ENCODE measurements at regions not wholly inside any gene's neighbourhood (a gene's known extent, or its start where the extent isn't known, plus 50 kb on each side); places are given as distances from the start of the nearest gene placed in this dataset.

- no peak for TF ChIP-seq POLR2G (IDR thresholded peaks at IDR 0.05; ENCODE audit: low read depth, low read length)
These were observed 163.6 kb upstream of the IRX2 start (continued) for GRCh38 chr5:2914981-2915484.

DNA sequence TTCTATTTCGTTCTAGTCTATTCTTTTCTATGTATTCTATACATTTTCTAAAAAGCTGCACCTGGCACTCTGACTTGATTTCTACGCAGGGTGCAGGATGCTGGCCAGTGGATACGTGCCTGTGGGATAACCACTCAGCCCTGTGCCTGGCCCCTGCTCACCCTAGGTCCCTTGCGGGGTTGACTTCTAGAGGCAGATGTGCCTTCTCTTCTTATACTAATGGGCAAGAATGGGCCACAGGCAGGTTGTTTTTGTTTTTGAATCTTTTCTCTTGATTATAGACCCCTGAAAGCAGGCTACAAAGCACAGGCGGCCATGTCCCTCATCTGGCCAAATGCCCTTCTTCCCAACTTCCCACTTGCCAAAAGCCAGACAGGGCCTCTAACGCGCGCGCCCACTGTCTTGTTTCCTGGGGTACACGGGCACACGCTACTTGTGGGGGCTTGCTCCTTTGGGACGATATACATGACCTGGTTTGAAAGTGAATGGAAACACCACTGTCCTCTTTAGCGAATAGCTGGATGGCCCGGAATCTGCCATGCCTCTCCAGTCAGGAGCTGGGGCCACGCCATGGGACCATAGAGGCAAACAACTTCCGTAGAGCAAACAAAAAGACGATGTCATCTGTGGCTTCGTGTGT lies 162.7 kb upstream of the IRX2 start:
- WGBS (ENCODE audit: insufficient coverage, low coverage, missing lambda C conversion rate) = under 1% methylated on average over 18 of the region's 18 CpGs
- FAIRE-seq (no peak), DNase-seq (ENCODE audit: extremely low read depth in 1 of 4, low spot score in 3 of 4) (no peak), ATAC-seq (no peak)
- intact Hi-C loops (cut with micrococcal nuclease) = no loop called here
- ChIA-PET POLR2A (no interaction called here), CTCF (ENCODE audit: low intra/inter-chr PET ratio) (no interaction called here)
- H4K20me1 ChIP-seq (replicated peaks; ENCODE audit: control insufficient read depth, insufficient read depth, low read length) = no peaks in the 10 kb centered on the region
- no peak overlapping the region for H3K27ac ChIP-seq (ENCODE audit: extremely low read depth, low read depth, low read length)
- no peaks in the 10 kb centered on the region for H3K36me3 ChIP-seq (ENCODE audit: control insufficient read depth, insufficient read depth, low read length)
- in situ Hi-C loops (cut with MboI) = no loop called here
- H3K9me1 ChIP-seq (ENCODE audit: control insufficient read depth, insufficient read depth, low read length) = no peaks in the 10 kb centered on the region
- no peak overlapping the region for H2AFZ ChIP-seq (ENCODE audit: low read depth, low read length)
- no TSS peak for BruUV-seq (replicated peaks)
- H3K79me2 ChIP-seq (ENCODE audit: control insufficient read depth, insufficient read depth, low read length) = no peaks in the 10 kb centered on the region
- no peaks in the 10 kb centered on the region; a peak in 1 of 5 replicates for H3K4me1 ChIP-seq (replicated peaks in 1 of 2; ENCODE audit: control insufficient read depth in 2 of 2, insufficient read depth in 2 of 2, low read length in 2 of 2)
- H3K4me2 ChIP-seq (ENCODE audit: insufficient read depth, low read length) = no peak overlapping the region
- H3K4me3 ChIP-seq = no peak overlapping the region
- H3K27me3 ChIP-seq (ENCODE audit: control insufficient read depth in 2 of 2, insufficient read depth in 2 of 2, low read length in 2 of 2) = peaks cover 0 to 11% of the 10 kb centered on the region in 2 experiments; a peak in 3 of 5 replicates
- TF ChIP-seq MYBL2 (IDR thresholded peaks at IDR 0.05; ENCODE audit: low read depth) (no peak), MYBL2 (CRISPR knock-in tag; IDR thresholded peaks at IDR 0.05; ENCODE audit: borderline replicate concordance) (no peak), HNRNPK (IDR thresholded peaks at IDR 0.05; ENCODE audit: low read depth, low read length, poor library complexity, severe bottlenecking) (no peak)
- no peak overlapping the region for H3K9ac ChIP-seq (ENCODE audit: insufficient read depth in 1 of 2, low read depth in 2 of 2, low read length in 2 of 2)
- H3K9me3 ChIP-seq (replicated peaks; ENCODE audit: control insufficient read depth, insufficient read depth, low read depth, low read length) = no peaks in the 10 kb centered on the region
